MCF 10A (cell line): ENCODE measurements at regions not wholly inside any gene's neighbourhood (a gene's known extent, or its start where the extent isn't known, plus 50 kb on each side); places are given as distances from the start of the nearest gene placed in this dataset.
A peak's percentile ranks its signal among the peaks of the same experiment; 100 is the strongest.

ENCODE experiments used
- BruUV-seq: library from RNA; stranded (reverse); fragments of 400-500 nt; replicated peaks from 2 replicates; lab custom pipeline; 2021; lab: Mats Ljungman, UMichigan
- CTCF ChIA-PET: fragments of 300-600 bp; sonication (Branson Sonifier 250); formaldehyde crosslinking; extraction: SDS; loops from one replicate; lab custom pipeline; 2021; ENCODE audit warnings: antibody characterized with exemption, inconsistent platforms; lab: Yijun Ruan, JAX
- POLR2A ChIA-PET: fragments of 300-600, 350-650 bp; sonication (Branson Sonifier 250); formaldehyde crosslinking; extraction: SDS; loops from one replicate; lab custom pipeline; 2020; ENCODE audit warnings: antibody characterized with exemption, inconsistent platforms; lab: Yijun Ruan, JAX
- DNase-seq: peaks from one replicate; pipeline ENCODE4 v3.0.0-alpha.2; 2018; ENCODE audit not compliant: unreplicated experiment
- H3K27ac Mint-ChIP-seq: one replicate; pipeline ENCODE4 v1.8.0; 2022; ENCODE audit warnings: mild to moderate bottlenecking, low read depth, mixed read lengths; ENCODE audit not compliant: unreplicated experiment
- H3K27me3 Mint-ChIP-seq: one replicate; pipeline ENCODE4 v1.8.0; 2022; ENCODE audit warnings: mixed read lengths; ENCODE audit not compliant: insufficient read depth, unreplicated experiment
- H3K36me3 Mint-ChIP-seq: one replicate; pipeline ENCODE4 v1.8.0; 2022; ENCODE audit warnings: mild to moderate bottlenecking, moderate library complexity, mixed read lengths; ENCODE audit not compliant: insufficient read depth, unreplicated experiment
- H3K4me1 Mint-ChIP-seq: one replicate; pipeline ENCODE4 v1.8.0; 2022; ENCODE audit warnings: mixed read lengths; ENCODE audit not compliant: insufficient read depth, unreplicated experiment
- H3K4me3 Mint-ChIP-seq: one replicate; pipeline ENCODE4 v1.8.0; 2022; ENCODE audit warnings: mild to moderate bottlenecking, moderate library complexity, mixed read lengths; ENCODE audit not compliant: unreplicated experiment
- H3K9me3 Mint-ChIP-seq: one replicate; pipeline ENCODE4 v1.8.0; 2022; ENCODE audit warnings: mixed read lengths; ENCODE audit not compliant: unreplicated experiment
- CTCF ChIP-seq: fragments of 200-600 bp; IDR thresholded peaks from one replicate; pipeline ENCODE4 v1.8.0; 2022; ENCODE audit warnings: antibody characterized with exemption, mild to moderate bottlenecking; ENCODE audit not compliant: unreplicated experiment
- intact Hi-C: fragments of 100-400 bp; cut with micrococcal nuclease; formaldehyde crosslinking; loops from 2 replicates; pipeline ENCODE4 v1.14.1; 2022

GRCh38 chr4:173913496-173913895, 370.0 kb downstream of the FBXO8 start:
- peak; percentile 36 for DNase-seq
- CTCF ChIA-PET, result interaction anchor here (0.6 kb wide), 1 partner anchor 493 kb away, joined by 3 read pairs; no protein-coding TSS in a partner anchor

GRCh38 chr4:173912384-173912783, 371.1 kb downstream of the FBXO8 start:
- ChIA-PET CTCF (interaction anchor here (0.5 to 0.7 kb wide), 2 partner anchors 28 to 1926 kb away, joined by 3 to 4 read pairs; no protein-coding TSS in a partner anchor), POLR2A (no interaction called here)
- intact Hi-C loops, result no loop called here
- Mint-ChIP-seq H3K4me3 (no peak overlapping the region), H3K36me3 (no peaks in the 10 kb centered on the region), H3K9me3 (no peaks in the 10 kb centered on the region), H3K27ac (no peak overlapping the region), H3K4me1 (no peaks in the 10 kb centered on the region), H3K27me3 (peaks cover 35% of the 10 kb centered on the region)
- DNase-seq, result no peak
- TF ChIP-seq CTCF, result no peak
- BruUV-seq, result no TSS peak

More at GRCh38 chr4:173913496-173913895, 370.0 kb downstream of the FBXO8 start:
- Mint-ChIP-seq H3K4me3 (no peak overlapping the region), H3K9me3 (no peaks in the 10 kb centered on the region), H3K27ac (no peak overlapping the region), H3K36me3 (no peaks in the 10 kb centered on the region), H3K4me1 (no peaks in the 10 kb centered on the region), H3K27me3 (peaks cover 35% of the 10 kb centered on the region)
- POLR2A ChIA-PET, result interaction anchor here (0.6 kb wide), 1 partner anchor 694 kb away, joined by 3 read pairs; no protein-coding TSS in a partner anchor
- BruUV-seq, result no TSS peak
- TF ChIP-seq CTCF, result no peak
- intact Hi-C loops, result no loop called here

- H3K36me3 Mint-ChIP-seq, result no peaks in the 10 kb centered on the region
- H3K4me3 Mint-ChIP-seq, result no peak overlapping the region
- H3K27me3 Mint-ChIP-seq, result peaks cover 43% of the 10 kb centered on the region
- no peaks in the 10 kb centered on the region for H3K9me3 Mint-ChIP-seq
- no peak overlapping the region for H3K27ac Mint-ChIP-seq
- BruUV-seq, result no TSS peak
- no peak for TF ChIP-seq CTCF
- DNase-seq, result no peak
- POLR2A ChIA-PET, result no interaction called here
- no peaks in the 10 kb centered on the region for H3K4me1 Mint-ChIP-seq
- intact Hi-C loops, result no loop called here
- CTCF ChIA-PET, result no interaction called here
Measured at GRCh38 chr4:173910891-173911290, 372.6 kb downstream of the FBXO8 start.

DNA sequence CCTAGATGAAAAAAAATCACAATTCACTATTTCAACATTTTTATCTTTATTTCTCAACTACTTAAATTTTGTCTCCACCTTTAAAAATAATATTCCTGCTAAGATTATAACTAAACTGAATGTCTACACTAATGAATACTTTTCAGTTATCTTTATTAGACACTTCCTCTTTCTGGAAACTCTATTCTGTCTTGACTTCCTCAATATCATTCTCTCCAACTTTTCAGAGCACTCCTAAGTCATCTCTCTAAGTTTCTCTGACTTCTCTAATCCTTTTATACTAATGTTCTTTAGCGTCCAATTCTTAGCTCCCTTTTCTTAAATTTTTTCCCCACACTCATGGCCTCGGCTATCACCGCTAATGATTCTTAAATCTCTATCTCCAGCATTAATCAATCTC, 374.2 kb downstream of the FBXO8 start:
- H3K4me1 Mint-ChIP-seq, result no peaks in the 10 kb centered on the region
- H3K4me3 Mint-ChIP-seq, result no peak overlapping the region
- no peaks in the 10 kb centered on the region for H3K9me3 Mint-ChIP-seq
- no peaks in the 10 kb centered on the region for H3K36me3 Mint-ChIP-seq
- no TSS peak for BruUV-seq
- intact Hi-C loops, result no loop called here
- H3K27ac Mint-ChIP-seq, result no peak overlapping the region
- no peak for TF ChIP-seq CTCF
- DNase-seq, result no peak
- ChIA-PET CTCF (interaction anchor here (0.6 kb wide), 1 partner anchor 455 kb away, joined by 3 read pairs; no protein-coding TSS in a partner anchor), POLR2A (no interaction called here)
- H3K27me3 Mint-ChIP-seq, result peaks cover 51% of the 10 kb centered on the region
